MCF 10A (cell line): ENCODE measurements at regions not wholly inside any gene's neighbourhood (a gene's known extent, or its start where the extent isn't known, plus 50 kb on each side); places are given as distances from the start of the nearest gene placed in this dataset.
"Not testable (repeated sequence)": the region's sequence is repeated elsewhere in the genome, so short reads cannot be mapped to it uniquely, and the experiment has no call there.

Source experiments
- BruUV-seq: library from RNA; stranded (reverse); fragments of 400-500 nt; replicated peaks from 2 replicates; lab custom pipeline; 2021; lab: Mats Ljungman, UMichigan
- CTCF ChIA-PET: fragments of 300-600 bp; sonication (Branson Sonifier 250); formaldehyde crosslinking; extraction: SDS; loops from one replicate; lab custom pipeline; 2021; ENCODE audit warnings: antibody characterized with exemption, inconsistent platforms; lab: Yijun Ruan, JAX
- POLR2A ChIA-PET: fragments of 300-600, 350-650 bp; sonication (Branson Sonifier 250); formaldehyde crosslinking; extraction: SDS; loops from one replicate; lab custom pipeline; 2020; ENCODE audit warnings: antibody characterized with exemption, inconsistent platforms; lab: Yijun Ruan, JAX
- DNase-seq: peaks from one replicate; pipeline ENCODE4 v3.0.0-alpha.2; 2018; ENCODE audit not compliant: unreplicated experiment
- H3K27ac Mint-ChIP-seq: one replicate; pipeline ENCODE4 v1.8.0; 2022; ENCODE audit warnings: mild to moderate bottlenecking, low read depth, mixed read lengths; ENCODE audit not compliant: unreplicated experiment
- H3K27me3 Mint-ChIP-seq: one replicate; pipeline ENCODE4 v1.8.0; 2022; ENCODE audit warnings: mixed read lengths; ENCODE audit not compliant: insufficient read depth, unreplicated experiment
- H3K36me3 Mint-ChIP-seq: one replicate; pipeline ENCODE4 v1.8.0; 2022; ENCODE audit warnings: mild to moderate bottlenecking, moderate library complexity, mixed read lengths; ENCODE audit not compliant: insufficient read depth, unreplicated experiment
- H3K4me1 Mint-ChIP-seq: one replicate; pipeline ENCODE4 v1.8.0; 2022; ENCODE audit warnings: mixed read lengths; ENCODE audit not compliant: insufficient read depth, unreplicated experiment
- H3K4me3 Mint-ChIP-seq: one replicate; pipeline ENCODE4 v1.8.0; 2022; ENCODE audit warnings: mild to moderate bottlenecking, moderate library complexity, mixed read lengths; ENCODE audit not compliant: unreplicated experiment
- H3K9me3 Mint-ChIP-seq: one replicate; pipeline ENCODE4 v1.8.0; 2022; ENCODE audit warnings: mixed read lengths; ENCODE audit not compliant: unreplicated experiment
- CTCF ChIP-seq: fragments of 200-600 bp; IDR thresholded peaks from one replicate; pipeline ENCODE4 v1.8.0; 2022; ENCODE audit warnings: antibody characterized with exemption, mild to moderate bottlenecking; ENCODE audit not compliant: unreplicated experiment
- intact Hi-C: fragments of 100-400 bp; cut with micrococcal nuclease; formaldehyde crosslinking; loops from 2 replicates; pipeline ENCODE4 v1.14.1; 2022

GRCh38 chrX:26470941-26471340 is 255.0 kb downstream of the MAGEB5 start:
- BruUV-seq, result no TSS peak
- no peaks in the 10 kb centered on the region for H3K36me3 Mint-ChIP-seq
- H3K27me3 Mint-ChIP-seq, result no peaks in the 10 kb centered on the region
- DNase-seq, result no peak
- no peak for TF ChIP-seq CTCF
- CTCF ChIA-PET, result no interaction called here
- peaks cover 7% of the 10 kb centered on the region for H3K9me3 Mint-ChIP-seq
- H3K4me3 Mint-ChIP-seq, result no peak overlapping the region
- intact Hi-C loops, result no loop called here
- H3K4me1 Mint-ChIP-seq, result no peaks in the 10 kb centered on the region
- H3K27ac Mint-ChIP-seq, result no peak overlapping the region
- POLR2A ChIA-PET, result interaction anchor here (0.6 kb wide), 1 partner anchor 608 kb away, joined by 4 read pairs; no protein-coding TSS in a partner anchor

GRCh38 chrX:26466387-26466786 is 250.4 kb downstream of the MAGEB5 start:
- Mint-ChIP-seq H3K36me3 (no peaks in the 10 kb centered on the region), H3K4me1 (no peaks in the 10 kb centered on the region), H3K27ac (no peak overlapping the region), H3K27me3 (no peaks in the 10 kb centered on the region), H3K4me3 (no peak overlapping the region), H3K9me3 (no peaks in the 10 kb centered on the region)
- no peak for TF ChIP-seq CTCF
- no TSS peak for BruUV-seq
- no peak for DNase-seq
- ChIA-PET POLR2A (no interaction called here), CTCF (no interaction called here)
- intact Hi-C loops, result no loop called here

- H3K36me3 Mint-ChIP-seq, result no peaks in the 10 kb centered on the region
- H3K4me3 Mint-ChIP-seq, result no peak overlapping the region
- CTCF ChIA-PET, result no interaction called here
- intact Hi-C loops, result no loop called here
- H3K27me3 Mint-ChIP-seq, result no peaks in the 10 kb centered on the region
- H3K9me3 Mint-ChIP-seq, result peaks cover 7% of the 10 kb centered on the region
- no peak for DNase-seq
- no TSS peak for BruUV-seq
- H3K27ac Mint-ChIP-seq, result no peak overlapping the region
- POLR2A ChIA-PET, result no interaction called here
- H3K4me1 Mint-ChIP-seq, result no peaks in the 10 kb centered on the region
- TF ChIP-seq CTCF, result no peak
Measured at GRCh38 chrX:26445288-26445687, 229.3 kb downstream of the MAGEB5 start.

GRCh38 chrX:26444417-26444816 is 228.4 kb downstream of the MAGEB5 start:
- H3K4me3 Mint-ChIP-seq, POLR2A ChIA-PET, H3K27ac Mint-ChIP-seq, H3K36me3 Mint-ChIP-seq, H3K27me3 Mint-ChIP-seq, CTCF ChIA-PET, BruUV-seq, H3K4me1 Mint-ChIP-seq, DNase-seq, H3K9me3 Mint-ChIP-seq: not testable (repeated sequence)
- intact Hi-C loops, result loop anchor here (5.0 kb wide), 1 partner anchor 743 kb away; no protein-coding TSS in a partner anchor

GRCh38 chrX:26442340-26442739 is 226.4 kb downstream of the MAGEB5 start:
- Mint-ChIP-seq H3K27ac (no peak overlapping the region), H3K9me3 (peaks cover 7% of the 10 kb centered on the region), H3K36me3 (no peaks in the 10 kb centered on the region), H3K27me3 (no peaks in the 10 kb centered on the region), H3K4me3 (no peak overlapping the region), H3K4me1 (no peaks in the 10 kb centered on the region)
- BruUV-seq, result no TSS peak
- CTCF ChIA-PET, result interaction anchor here (0.6 to 1.8 kb wide), 8 partner anchors 9 to 745 kb away, joined by 3 to 9 read pairs (median 3); no protein-coding TSS in a partner anchor
- POLR2A ChIA-PET, result no interaction called here
- intact Hi-C loops, result loop anchor here (5.0 kb wide), 1 partner anchor 745 kb away; no protein-coding TSS in a partner anchor
- TF ChIP-seq CTCF, result peak; percentile 43
- peak; percentile 44 for DNase-seq
